H1 (cell line): ENCODE measurements at regions not wholly inside any gene's neighbourhood (a gene's known extent, or its start where the extent isn't known, plus 50 kb on each side); places are given as distances from the start of the nearest gene placed in this dataset.

Experiments used
- EZH2 ChIP-seq: fragments of 200-600 bp; sonication (generic); IDR thresholded peaks from 2 replicates; pipeline ENCODE4 v1.7.1; 2012; ENCODE audit warnings: low read depth, mild to moderate bottlenecking, moderate library complexity, low read length, inconsistent platforms; ENCODE audit not compliant: severe bottlenecking
- GTF2F1 ChIP-seq: IDR thresholded peaks from 2 replicates; pipeline ENCODE4 v1.6.1; 2012; ENCODE audit warnings: low read depth, low read length, improper control_type of control experiment, borderline replicate concordance
- HDAC2 ChIP-seq, 2 experiments: fragments of 300-600 bp in 1 of 2; sonication (generic) in 1 of 2; IDR thresholded peaks; 2 replicates each; pipeline ENCODE4 v1.6.1; 2011 to 2012; ENCODE audit warnings: low read depth in 2 of 2, low read length in 2 of 2, mild to moderate bottlenecking in 2 of 2, moderate library complexity in 2 of 2, borderline replicate concordance in 1 of 2, inconsistent platforms in 1 of 2
- JUND ChIP-seq: IDR thresholded peaks from 2 replicates; pipeline ENCODE4 v1.6.1; 2011; ENCODE audit warnings: mild to moderate bottlenecking, improper control_type of control experiment, low read length
- NRF1 ChIP-seq: IDR thresholded peaks from 2 replicates; pipeline ENCODE4 v1.6.1; 2011; ENCODE audit warnings: mild to moderate bottlenecking, low read depth, low read length, improper control_type of control experiment
- POLR2A ChIP-seq, 2 experiments: IDR thresholded peaks; 1 replicate in 1 of 2; 2 replicates in 1 of 2; pipeline ENCODE4 v1.6.1; 2011; ENCODE audit warnings: low read depth in 2 of 2, low read length in 2 of 2, mild to moderate bottlenecking in 2 of 2; ENCODE audit errors: control extremely low read depth in 1 of 2
- RBBP5 ChIP-seq: IDR thresholded peaks from 2 replicates; pipeline ENCODE4 v1.7.1; 2012; ENCODE audit warnings: low read depth, mild to moderate bottlenecking, inconsistent platforms, low read length, moderate library complexity, borderline replicate concordance
- RXRA ChIP-seq: IDR thresholded peaks from 2 replicates; pipeline ENCODE4 v1.6.1; 2011; ENCODE audit warnings: low read depth, mild to moderate bottlenecking, low read length, moderate library complexity; ENCODE audit not compliant: insufficient read depth
- SUZ12 ChIP-seq: fragments of 200-600 bp; sonication (generic); IDR thresholded peaks from 2 replicates; pipeline ENCODE4 v1.6.1; 2012; ENCODE audit warnings: mild to moderate bottlenecking, inconsistent platforms, low read length, moderate library complexity, mixed read lengths
- TCF12 ChIP-seq: IDR thresholded peaks from 2 replicates; pipeline ENCODE4 v1.6.1; 2011; ENCODE audit warnings: low read depth, mild to moderate bottlenecking, low read length
- TF ChIP-seq, protein P1 (sequence below), 3 experiments: IDR thresholded peaks; 1 replicate in 2 of 3; 2 replicates in 1 of 3; pipeline versions ENCODE4 v1.5.1 to v1.6.1; 2011; ENCODE audit warnings: low read length in 3 of 3, mild to moderate bottlenecking in 3 of 3, inconsistent platforms in 2 of 3, low read depth in 1 of 3, moderate library complexity in 1 of 3; ENCODE audit not compliant: insufficient read depth in 1 of 3; ENCODE audit errors: control extremely low read depth in 1 of 3
- TF ChIP-seq, protein P2 (sequence below): IDR thresholded peaks from 2 replicates; pipeline ENCODE4 v1.6.1; 2011; ENCODE audit warnings: low read length, improper control_type of control experiment

DNA sequence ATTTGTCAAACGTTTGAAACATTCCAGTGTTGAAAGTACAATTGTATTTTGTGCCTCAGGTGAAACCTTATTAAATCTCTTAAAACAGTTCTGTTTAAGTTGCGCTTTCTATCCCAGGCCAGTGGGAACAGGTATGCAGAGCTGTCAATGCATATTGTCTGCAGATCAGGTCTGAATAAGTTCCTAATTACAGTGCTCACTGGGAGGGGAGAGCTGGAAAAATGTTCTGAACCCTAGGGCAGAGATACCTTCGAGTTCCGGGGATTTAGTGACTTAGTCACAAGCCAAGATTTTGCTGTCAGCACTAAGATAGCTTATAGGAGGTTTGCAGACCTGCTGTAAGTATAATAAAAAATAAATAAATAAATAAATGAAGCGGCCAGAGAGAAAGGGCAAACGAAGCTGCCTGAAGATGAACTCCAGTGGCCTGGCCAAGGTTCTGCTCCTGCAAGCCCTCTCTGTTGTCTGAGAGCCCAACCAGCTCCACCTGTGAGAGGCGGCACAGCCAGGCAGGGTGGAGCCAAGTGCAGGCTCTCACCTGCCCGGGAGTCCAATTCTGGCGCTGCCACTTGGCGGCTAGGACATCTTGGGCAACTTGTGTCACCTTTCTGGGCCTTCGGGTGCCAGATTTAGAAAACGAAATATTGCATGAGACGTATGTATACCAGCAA is 97.9 kb upstream of the SLC7A1 start:
- TF ChIP-seq, protein P1, sequence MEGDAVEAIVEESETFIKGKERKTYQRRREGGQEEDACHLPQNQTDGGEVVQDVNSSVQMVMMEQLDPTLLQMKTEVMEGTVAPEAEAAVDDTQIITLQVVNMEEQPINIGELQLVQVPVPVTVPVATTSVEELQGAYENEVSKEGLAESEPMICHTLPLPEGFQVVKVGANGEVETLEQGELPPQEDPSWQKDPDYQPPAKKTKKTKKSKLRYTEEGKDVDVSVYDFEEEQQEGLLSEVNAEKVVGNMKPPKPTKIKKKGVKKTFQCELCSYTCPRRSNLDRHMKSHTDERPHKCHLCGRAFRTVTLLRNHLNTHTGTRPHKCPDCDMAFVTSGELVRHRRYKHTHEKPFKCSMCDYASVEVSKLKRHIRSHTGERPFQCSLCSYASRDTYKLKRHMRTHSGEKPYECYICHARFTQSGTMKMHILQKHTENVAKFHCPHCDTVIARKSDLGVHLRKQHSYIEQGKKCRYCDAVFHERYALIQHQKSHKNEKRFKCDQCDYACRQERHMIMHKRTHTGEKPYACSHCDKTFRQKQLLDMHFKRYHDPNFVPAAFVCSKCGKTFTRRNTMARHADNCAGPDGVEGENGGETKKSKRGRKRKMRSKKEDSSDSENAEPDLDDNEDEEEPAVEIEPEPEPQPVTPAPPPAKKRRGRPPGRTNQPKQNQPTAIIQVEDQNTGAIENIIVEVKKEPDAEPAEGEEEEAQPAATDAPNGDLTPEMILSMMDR (IDR thresholded peaks at IDR 0.05; ENCODE audit: control extremely low read depth in 1 of 3, insufficient read depth in 1 of 3, low read depth in 1 of 3, low read length in 3 of 3): no peak
- TF ChIP-seq EZH2 (no peak), POLR2A (IDR thresholded peaks at IDR 0.05; ENCODE audit: control extremely low read depth in 1 of 2, low read depth in 2 of 2, low read length in 2 of 2) (no peak), NRF1 (no peak), HDAC2 (IDR thresholded peaks at IDR 0.05; ENCODE audit: borderline replicate concordance in 1 of 2, low read depth in 2 of 2, low read length in 2 of 2) (no peak), SUZ12 (no peak), RXRA (no peak), JUND (no peak), TCF12 (no peak), RBBP5 (no peak), GTF2F1 (no peak)
- TF ChIP-seq, protein P2, sequence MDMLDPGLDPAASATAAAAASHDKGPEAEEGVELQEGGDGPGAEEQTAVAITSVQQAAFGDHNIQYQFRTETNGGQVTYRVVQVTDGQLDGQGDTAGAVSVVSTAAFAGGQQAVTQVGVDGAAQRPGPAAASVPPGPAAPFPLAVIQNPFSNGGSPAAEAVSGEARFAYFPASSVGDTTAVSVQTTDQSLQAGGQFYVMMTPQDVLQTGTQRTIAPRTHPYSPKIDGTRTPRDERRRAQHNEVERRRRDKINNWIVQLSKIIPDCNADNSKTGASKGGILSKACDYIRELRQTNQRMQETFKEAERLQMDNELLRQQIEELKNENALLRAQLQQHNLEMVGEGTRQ: no peak
